DOHH2 (cell line): ENCODE measurements at regions not wholly inside any gene's neighbourhood (a gene's known extent, or its start where the extent isn't known, plus 50 kb on each side); places are given as distances from the start of the nearest gene placed in this dataset.

Experiments used
- CTCF ChIP-seq: fragments of 200-600 bp; sonication (generic); IDR thresholded peaks from one replicate; pipeline ENCODE4 v1.5.1; 2014; ENCODE audit warnings: antibody characterized with exemption, mild to moderate bottlenecking, low read depth, low read length; ENCODE audit not compliant: poor library complexity, severe bottlenecking
- EZH2phosphoT487 ChIP-seq: fragments of 200-600 bp; sonication (generic); IDR thresholded peaks from 2 replicates; pipeline ENCODE4 v1.6.1; 2017; ENCODE audit warnings: borderline replicate concordance, mild to moderate bottlenecking, antibody characterized with exemption, low read length, moderate library complexity, mixed read lengths

- no peak for TF ChIP-seq CTCF
- TF ChIP-seq EZH2phosphoT487: no peak
Measured at GRCh38 chr17:45573924-45574770, 83.6 kb upstream of the PLEKHM1 start.
